Calu3 (cell line): ENCODE measurements at regions not wholly inside any gene's neighbourhood (a gene's known extent, or its start where the extent isn't known, plus 50 kb on each side); places are given as distances from the start of the nearest gene placed in this dataset.
"Not testable (repeated sequence)": the region's sequence is repeated elsewhere in the genome, so short reads cannot be mapped to it uniquely, and the experiment has no call there.

Experiments used
- BruUV-seq: library from RNA; stranded (reverse); fragments of 400-500 nt; replicated peaks from 2 replicates; lab custom pipeline; 2021; lab: Mats Ljungman, UMichigan
- CTCF ChIA-PET: fragments of 300-600 bp; sonication (Branson Sonifier 250); formaldehyde crosslinking; loops from one replicate; lab custom pipeline; 2022; ENCODE audit warnings: antibody characterized with exemption; lab: Charles Lee
- DNase-seq: peaks from one replicate; pipeline ENCODE4 v3.0.0; 2022
- H3K27ac Mint-ChIP-seq: one replicate; pipeline ENCODE4 v1.8.0; 2022; ENCODE audit warnings: mixed read lengths; ENCODE audit not compliant: unreplicated experiment
- H3K27me3 Mint-ChIP-seq: one replicate; pipeline ENCODE4 v1.8.0; 2022; ENCODE audit warnings: mixed read lengths; ENCODE audit not compliant: unreplicated experiment
- H3K36me3 Mint-ChIP-seq: one replicate; pipeline ENCODE4 v1.8.0; 2022; ENCODE audit warnings: mild to moderate bottlenecking, moderate library complexity, mixed read lengths; ENCODE audit not compliant: insufficient read depth, unreplicated experiment
- H3K4me1 Mint-ChIP-seq: one replicate; pipeline ENCODE4 v1.8.0; 2022; ENCODE audit warnings: mild to moderate bottlenecking, low read depth, mixed read lengths; ENCODE audit not compliant: unreplicated experiment
- H3K4me3 Mint-ChIP-seq: one replicate; pipeline ENCODE4 v1.8.0; 2022; ENCODE audit warnings: mild to moderate bottlenecking, low read depth, moderate library complexity, mixed read lengths; ENCODE audit not compliant: unreplicated experiment
- H3K9me3 Mint-ChIP-seq: one replicate; pipeline ENCODE4 v1.8.0; 2022; ENCODE audit warnings: low read depth, mixed read lengths; ENCODE audit not compliant: unreplicated experiment
- CTCF ChIP-seq: fragments of 200-600 bp; IDR thresholded peaks from one replicate; pipeline ENCODE4 v1.8.0; 2022; ENCODE audit warnings: antibody characterized with exemption; ENCODE audit not compliant: unreplicated experiment
- intact Hi-C: fragments of 100-400 bp; cut with micrococcal nuclease; formaldehyde crosslinking; loops from one replicate; pipeline ENCODE4 v1.10.0; 2022; ENCODE audit not compliant: unreplicated experiment

GRCh38 chr15:30755036-30755687 lies 129.2 kb downstream of the ARHGAP11B start:
- H3K27ac Mint-ChIP-seq, H3K36me3 Mint-ChIP-seq, H3K4me1 Mint-ChIP-seq, H3K4me3 Mint-ChIP-seq, H3K27me3 Mint-ChIP-seq, H3K9me3 Mint-ChIP-seq, BruUV-seq, intact Hi-C loops, CTCF ChIA-PET: not testable (repeated sequence)
- DNase-seq: peak; percentile 37

GRCh38 chr15:30760633-30761032 lies 134.7 kb downstream of the ARHGAP11B start:
- H3K27ac Mint-ChIP-seq: not testable (repeated sequence)

GRCh38 chr15:30761365-30761764 lies 135.4 kb downstream of the ARHGAP11B start:
- H3K27ac Mint-ChIP-seq, H3K27me3 Mint-ChIP-seq, H3K4me1 Mint-ChIP-seq, DNase-seq, H3K9me3 Mint-ChIP-seq, H3K36me3 Mint-ChIP-seq, BruUV-seq, H3K4me3 Mint-ChIP-seq, intact Hi-C loops, CTCF ChIA-PET: not testable (repeated sequence)

More at GRCh38 chr15:30760633-30761032, 134.7 kb downstream of the ARHGAP11B start:
- CTCF ChIA-PET, intact Hi-C loops, H3K4me1 Mint-ChIP-seq, H3K4me3 Mint-ChIP-seq, H3K36me3 Mint-ChIP-seq, H3K27me3 Mint-ChIP-seq, DNase-seq, H3K9me3 Mint-ChIP-seq, BruUV-seq: not testable (repeated sequence)

- H3K27ac Mint-ChIP-seq, DNase-seq, H3K4me3 Mint-ChIP-seq, CTCF ChIA-PET, H3K4me1 Mint-ChIP-seq, BruUV-seq, intact Hi-C loops, H3K9me3 Mint-ChIP-seq, H3K36me3 Mint-ChIP-seq, H3K27me3 Mint-ChIP-seq: not testable (repeated sequence)
Observed at GRCh38 chr15:30769390-30770124, 134.2 kb upstream of the FAN1 start.

GRCh38 chr15:30770759-30771158 lies 133.0 kb upstream of the FAN1 start:
- H3K36me3 Mint-ChIP-seq: no peaks in the 10 kb centered on the region
- TF ChIP-seq CTCF: no peak
- no peaks in the 10 kb centered on the region for H3K27me3 Mint-ChIP-seq
- peaks cover 2% of the 10 kb centered on the region for H3K9me3 Mint-ChIP-seq
- no TSS peak for BruUV-seq
- DNase-seq: no peak
- H3K4me1 Mint-ChIP-seq: no peaks in the 10 kb centered on the region
- no peak overlapping the region for H3K4me3 Mint-ChIP-seq
- no peak overlapping the region for H3K27ac Mint-ChIP-seq
- intact Hi-C loops: no loop called here
- CTCF ChIA-PET: no interaction called here

- no peaks in the 10 kb centered on the region for H3K27me3 Mint-ChIP-seq
- H3K36me3 Mint-ChIP-seq: no peaks in the 10 kb centered on the region
- CTCF ChIA-PET: no interaction called here
- no peaks in the 10 kb centered on the region for H3K4me1 Mint-ChIP-seq
- intact Hi-C loops: no loop called here
- H3K9me3 Mint-ChIP-seq: peaks cover 3% of the 10 kb centered on the region
- H3K4me3 Mint-ChIP-seq: no peak overlapping the region
- TF ChIP-seq CTCF: no peak
- H3K27ac Mint-ChIP-seq: no peak overlapping the region
- no TSS peak for BruUV-seq
- DNase-seq: no peak
Observed at GRCh38 chr15:30783019-30783418, 120.7 kb upstream of the FAN1 start.
